IMR-90 (cell line): ENCODE measurements at regions not wholly inside any gene's neighbourhood (a gene's known extent, or its start where the extent isn't known, plus 50 kb on each side); places are given as distances from the start of the nearest gene placed in this dataset.

ENCODE experiments used
- ATAC-seq: fragments of 200-7000 bp; cut with Tn5 transposase; 2 replicates; pipeline ENCODE4 v1.9.1; 2020; ENCODE audit warnings: low read depth, mild to moderate bottlenecking, moderate library complexity
- BruUV-seq: library from RNA; stranded (reverse); fragments of 400-500 nt; replicated peaks from 2 replicates; lab custom pipeline; 2021; lab: Mats Ljungman, UMichigan
- CTCF ChIA-PET: fragments of 300-600 bp; formaldehyde crosslinking; extraction: SDS; loops from one replicate; lab custom pipeline; 2021; ENCODE audit warnings: antibody characterized with exemption; lab: Yijun Ruan, JAX
- POLR2A ChIA-PET: fragments of 300-600 bp; sonication (Branson Sonifier 250); formaldehyde crosslinking; loops from one replicate; lab custom pipeline; 2022; ENCODE audit warnings: antibody characterized with exemption; ENCODE audit not compliant: unreplicated experiment; lab: Charles Lee
- DNase-seq: peaks from one replicate; pipeline ENCODE4 v3.0.0; 2013
- H2AFZ ChIP-seq: replicated peaks from 2 replicates; pipeline ENCODE3; 2013; ENCODE audit warnings: low read length, mild to moderate bottlenecking; ENCODE audit not compliant: poor library complexity
- H2AK5ac ChIP-seq: 2 replicates; pipeline ENCODE4 v1.6.1; 2013; ENCODE audit warnings: low read depth, low read length, inconsistent platforms
- H2AK9ac ChIP-seq: replicated peaks from 2 replicates; pipeline ENCODE3; 2013; ENCODE audit warnings: mild to moderate bottlenecking, low read depth, low read length, moderate library complexity; ENCODE audit not compliant: poor library complexity
- H2BK120ac ChIP-seq: 2 replicates; pipeline ENCODE4 v1.6.1; 2013; ENCODE audit warnings: low read depth, low read length, inconsistent platforms
- H2BK15ac ChIP-seq: 3 replicates; pipeline ENCODE4 v1.6.1; 2013; ENCODE audit warnings: low read depth, low read length, inconsistent platforms
- H2BK20ac ChIP-seq: 2 replicates; pipeline ENCODE4 v1.6.1; 2013; ENCODE audit warnings: low read depth, mild to moderate bottlenecking, inconsistent platforms, low read length, moderate library complexity
- H2BK5ac ChIP-seq: 2 replicates; pipeline ENCODE4 v1.6.1; 2013; ENCODE audit warnings: mild to moderate bottlenecking, low read depth, low read length, inconsistent platforms; ENCODE audit not compliant: poor library complexity, severe bottlenecking
- H3K14ac ChIP-seq: replicated peaks from 2 replicates; pipeline ENCODE4 v1.6.1; 2013; ENCODE audit warnings: low read depth, low read length, inconsistent platforms
- H3K18ac ChIP-seq: 2 replicates; pipeline ENCODE4 v1.6.1; 2013; ENCODE audit warnings: low read depth, low read length, control low read depth
- H3K23ac ChIP-seq: 2 replicates; pipeline ENCODE4 v1.6.1; 2013; ENCODE audit warnings: low read depth, low read length, inconsistent platforms
- H3K27ac ChIP-seq: 2 replicates; pipeline ENCODE4 v1.5.1; 2013; ENCODE audit warnings: mild to moderate bottlenecking, control low read depth, low read length; ENCODE audit not compliant: insufficient read depth
- H3K27me3 ChIP-seq: 2 replicates; pipeline ENCODE4 v1.6.1; 2013; ENCODE audit warnings: low read length; ENCODE audit not compliant: control insufficient read depth, insufficient read depth
- H3K36me3 ChIP-seq: 2 replicates; pipeline ENCODE4 v1.6.1; 2013; ENCODE audit warnings: low read length, mixed read lengths; ENCODE audit not compliant: control insufficient read depth, insufficient read depth
- H3K4ac ChIP-seq: 2 replicates; pipeline ENCODE4 v1.6.1; 2013; ENCODE audit warnings: low read depth, low read length, inconsistent platforms
- H3K4me1 ChIP-seq: 2 replicates; pipeline ENCODE4 v1.6.1; 2013; ENCODE audit warnings: low read length, mixed read lengths; ENCODE audit not compliant: control insufficient read depth, insufficient read depth
- H3K4me2 ChIP-seq: 2 replicates; pipeline ENCODE4 v1.6.1; 2013; ENCODE audit warnings: low read depth, mild to moderate bottlenecking, control low read depth, low read length, moderate library complexity
- H3K4me3 ChIP-seq: 2 replicates; pipeline ENCODE4 v1.5.1; 2013; ENCODE audit warnings: low read depth, mild to moderate bottlenecking, control low read depth, low read length, moderate library complexity; ENCODE audit not compliant: insufficient read depth
- H3K56ac ChIP-seq: 2 replicates; pipeline ENCODE4 v1.6.1; 2013; ENCODE audit warnings: low read length, inconsistent platforms; ENCODE audit not compliant: insufficient read depth; ENCODE audit errors: extremely low read depth
- H3K79me1 ChIP-seq, 2 experiments: 2 replicates each; pipeline ENCODE4 v1.6.1; 2013; ENCODE audit warnings: low read length in 2 of 2, inconsistent platforms in 1 of 2, low read depth in 1 of 2
- H3K9ac ChIP-seq: 2 replicates; pipeline ENCODE4 v1.6.1; 2013; ENCODE audit warnings: low read depth, low read length, control low read depth
- H3K9me1 ChIP-seq: 2 replicates; pipeline ENCODE4 v1.6.1; 2013; ENCODE audit warnings: low read length, inconsistent platforms; ENCODE audit not compliant: insufficient read depth
- H3K9me3 ChIP-seq: 2 replicates; pipeline ENCODE4 v1.6.1; 2013; ENCODE audit warnings: low read length; ENCODE audit not compliant: control insufficient read depth, insufficient read depth
- H4K20me1 ChIP-seq: 2 replicates; pipeline ENCODE4 v1.6.1; 2013; ENCODE audit warnings: low read length, inconsistent platforms; ENCODE audit not compliant: insufficient read depth
- H4K5ac ChIP-seq: 2 replicates; pipeline ENCODE4 v1.6.1; 2013; ENCODE audit warnings: mild to moderate bottlenecking, low read depth, low read length, control low read depth
- H4K8ac ChIP-seq, 2 experiments: 2 replicates each; pipeline ENCODE4 v1.6.1; 2013; ENCODE audit warnings: low read depth in 2 of 2, low read length in 2 of 2, control low read depth in 1 of 2, inconsistent platforms in 1 of 2
- H4K91ac ChIP-seq: 2 replicates; pipeline ENCODE4 v1.6.1; 2013; ENCODE audit warnings: low read depth, low read length, inconsistent platforms; ENCODE audit not compliant: insufficient read depth
- BHLHE40 ChIP-seq: fragments of 150-350 bp; IDR thresholded peaks from 2 replicates; pipeline ENCODE4 v1.6.1; 2016; ENCODE audit warnings: mild to moderate bottlenecking, low read depth, low read length
- CEBPB ChIP-seq: IDR thresholded peaks from 2 replicates; pipeline ENCODE4 v1.6.1; 2012; ENCODE audit warnings: low read depth, low read length, improper control_type of control experiment
- CTCF ChIP-seq: conservative IDR thresholded peaks from 2 replicates; pipeline ENCODE4 v1.5.1; 2012; ENCODE audit warnings: mild to moderate bottlenecking, low read depth, low read length, improper control_type of control experiment
- ELK1 ChIP-seq: fragments of 150-350 bp; IDR thresholded peaks from 2 replicates; pipeline ENCODE4 v1.6.1; 2016; ENCODE audit warnings: low read depth, mild to moderate bottlenecking, low read length, moderate library complexity, borderline replicate concordance
- FOS ChIP-seq: fragments of 150-350 bp; IDR thresholded peaks from 2 replicates; pipeline ENCODE4 v1.6.1; 2016; ENCODE audit warnings: low read depth, low read length
- MAFK ChIP-seq: IDR thresholded peaks from 2 replicates; pipeline ENCODE4 v1.6.1; 2012; ENCODE audit warnings: low read depth, low read length, improper control_type of control experiment
- MXI1 ChIP-seq: IDR thresholded peaks from 2 replicates; pipeline ENCODE4 v1.6.1; 2012; ENCODE audit warnings: low read depth, mild to moderate bottlenecking, low read length, moderate library complexity, borderline replicate concordance
- RCOR1 ChIP-seq: IDR thresholded peaks from 2 replicates; pipeline ENCODE4 v1.6.1; 2012; ENCODE audit warnings: mild to moderate bottlenecking, low read length, improper control_type of control experiment; ENCODE audit not compliant: insufficient replicate concordance
- USF2 ChIP-seq: fragments of 150-350 bp; IDR thresholded peaks from 2 replicates; pipeline ENCODE4 v1.6.1; 2017; ENCODE audit warnings: mild to moderate bottlenecking, antibody characterized with exemption, low read length, low read depth
- WGBS, 2 experiments: methylation state at CpG; one replicate each; pipeline versions ENCODE4 v1.1.5 to v1.1.7; 2013; ENCODE audit warnings: missing lambda C conversion rate in 2 of 2; ENCODE audit not compliant: insufficient read length in 1 of 2; ENCODE audit errors: extremely low coverage in 2 of 2; 5-methylcytosine and 5-hydroxymethylcytosine counted together
- dilution Hi-C: fragments of 300-500 bp; cut with HindIII; formaldehyde crosslinking; loops from one replicate; pipeline ENCODE4 v1.14.3; 2018; ENCODE audit warnings: low sequenced_read_pairs; ENCODE audit not compliant: unreplicated experiment
- in situ Hi-C: fragments of 300-500 bp; cut with MboI; formaldehyde crosslinking; loops from 3 replicates; pipeline ENCODE4 v1.14.3; 2019; ENCODE audit warnings: low sequenced_read_pairs, inconsistent platforms, mixed read lengths
- intact Hi-C: fragments of 100-400 bp; cut with micrococcal nuclease; formaldehyde crosslinking; loops from 2 replicates; pipeline ENCODE4 v1.10.0; 2022

- Histone ChIP-seq H3K9me1 (no peaks in the 10 kb centered on the region), H2BK120ac (no peak overlapping the region), H3K27me3 (no peaks in the 10 kb centered on the region), H2AFZ (no peak overlapping the region), H3K27ac (no peak overlapping the region), H3K9ac (no peak overlapping the region), H4K8ac (no peak overlapping the region), H3K4me3 (no peak overlapping the region), H3K4me2 (no peak overlapping the region), H2AK5ac (no peak overlapping the region), H4K91ac (no peak overlapping the region), H2BK20ac (no peak overlapping the region), H3K79me1 (no peaks in the 10 kb centered on the region), H2AK9ac (no peak overlapping the region), H3K4ac (no peak overlapping the region), H3K56ac (no peak overlapping the region), H3K14ac (no peak overlapping the region), H4K5ac (no peak overlapping the region; the same call in 1 of the 2 replicates), H3K4me1 (no peaks in the 10 kb centered on the region), H3K18ac (no peak overlapping the region; the same call in 1 of the 2 replicates), H2BK15ac (no peak overlapping the region), H3K9me3 (no peaks in the 10 kb centered on the region), H4K20me1 (no peaks in the 10 kb centered on the region), H3K36me3 (no peaks in the 10 kb centered on the region), H2BK5ac (no peak overlapping the region), H3K23ac (no peak overlapping the region)
- WGBS, 2 experiments = 80% methylated on average over 1 of the region's 6 CpGs; no CpG with 5 or more reads in 1 of the 2 experiments
- ChIA-PET CTCF (no interaction called here), POLR2A (no interaction called here)
- TF ChIP-seq RCOR1 (no peak), BHLHE40 (no peak), MXI1 (no peak), MAFK (no peak), USF2 (no peak), ELK1 (no peak), CEBPB (no peak), CTCF (no peak), FOS (no peak)
- dilution Hi-C loops (no loop called here), in situ Hi-C loops (no loop called here), intact Hi-C loops (no loop called here)
- no peak for DNase-seq
- no peak; the same call in 1 of the 2 replicates for ATAC-seq
- BruUV-seq = no TSS peak
These were observed 77.6 kb upstream of the STXBP5 start for GRCh38 chr6:147126618-147127022.
